Suppressor macrophage (primary cell): ENCODE measurements at regions not wholly inside any gene's neighbourhood (a gene's known extent, or its start where the extent isn't known, plus 50 kb on each side); places are given as distances from the start of the nearest gene placed in this dataset.
"Not testable (repeated sequence)": the region's sequence is repeated elsewhere in the genome, so short reads cannot be mapped to it uniquely, and the experiment has no call there.

Experiments used
- DNase-seq, 4 experiments: peaks; one replicate each; pipeline ENCODE4 v3.0.0-alpha.2; 2020 to 2022

DNA sequence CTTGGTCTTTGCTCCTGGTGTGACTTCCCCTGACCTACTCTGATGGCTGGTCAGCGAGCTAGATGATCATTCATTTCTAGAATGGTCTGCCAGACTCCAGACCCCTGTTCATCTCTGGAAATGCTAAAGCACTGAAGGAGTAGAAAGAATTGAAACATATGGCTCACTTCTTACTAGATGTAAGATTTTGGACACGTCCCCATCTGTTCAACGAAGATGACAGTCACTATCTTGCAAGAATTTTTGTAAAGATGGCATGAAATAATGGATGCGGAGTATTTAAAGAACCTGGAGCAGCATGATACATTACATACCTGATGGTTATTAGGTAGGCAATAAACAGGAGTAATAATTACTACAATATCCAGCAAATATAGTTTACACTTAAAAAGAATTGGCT, 252.7 kb upstream of the SDK2 start:
- no peak for DNase-seq

- DNase-seq, result no peak
Measured at GRCh38 chr17:73899839-73900238, 255.6 kb upstream of the SDK2 start.

GRCh38 chr17:73900516-73900915, 256.3 kb upstream of the SDK2 start:
- no peak for DNase-seq

- no peak for DNase-seq
Measured at GRCh38 chr17:73901249-73901648, 257.0 kb upstream of the SDK2 start.

DNA sequence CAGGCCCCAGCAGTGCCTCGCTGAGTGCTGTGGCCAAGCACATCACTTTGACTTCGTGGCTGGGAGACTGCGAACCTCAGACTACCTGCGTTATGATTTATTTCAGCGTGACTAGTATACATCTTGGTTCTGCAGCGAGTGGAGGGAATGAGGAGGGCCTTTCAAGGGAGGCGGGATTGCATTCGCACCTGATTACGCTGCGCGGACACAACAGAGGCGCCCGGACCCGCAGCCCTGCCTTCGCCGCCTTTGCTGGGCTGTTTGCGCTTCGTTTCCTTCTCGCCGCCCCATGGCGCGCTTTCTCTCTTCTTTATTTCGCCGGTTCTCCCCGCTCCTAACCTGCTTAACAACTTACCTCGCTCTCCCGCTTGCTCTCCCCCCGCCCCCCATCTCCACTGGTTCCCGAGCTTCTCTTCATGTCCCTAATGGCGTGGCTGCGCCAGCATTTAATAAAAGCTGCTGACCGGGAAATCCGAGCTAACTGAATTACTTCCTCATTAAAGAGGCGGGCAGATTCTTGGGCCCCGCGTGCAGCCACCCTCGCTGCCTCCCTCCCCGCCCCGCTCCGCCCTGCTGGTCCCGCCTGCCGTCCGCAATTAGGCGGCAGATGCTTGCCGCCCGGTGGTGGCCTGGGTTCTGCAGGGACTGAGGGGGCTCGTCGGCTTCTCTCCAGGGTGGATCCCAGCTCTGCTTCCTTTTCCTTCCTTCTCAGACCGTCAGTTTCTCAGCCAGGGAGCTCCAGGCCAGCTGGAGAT, 257.6 kb upstream of the SDK2 start:
- peak; percentile 71 to 82 (median 77) for DNase-seq

DNA sequence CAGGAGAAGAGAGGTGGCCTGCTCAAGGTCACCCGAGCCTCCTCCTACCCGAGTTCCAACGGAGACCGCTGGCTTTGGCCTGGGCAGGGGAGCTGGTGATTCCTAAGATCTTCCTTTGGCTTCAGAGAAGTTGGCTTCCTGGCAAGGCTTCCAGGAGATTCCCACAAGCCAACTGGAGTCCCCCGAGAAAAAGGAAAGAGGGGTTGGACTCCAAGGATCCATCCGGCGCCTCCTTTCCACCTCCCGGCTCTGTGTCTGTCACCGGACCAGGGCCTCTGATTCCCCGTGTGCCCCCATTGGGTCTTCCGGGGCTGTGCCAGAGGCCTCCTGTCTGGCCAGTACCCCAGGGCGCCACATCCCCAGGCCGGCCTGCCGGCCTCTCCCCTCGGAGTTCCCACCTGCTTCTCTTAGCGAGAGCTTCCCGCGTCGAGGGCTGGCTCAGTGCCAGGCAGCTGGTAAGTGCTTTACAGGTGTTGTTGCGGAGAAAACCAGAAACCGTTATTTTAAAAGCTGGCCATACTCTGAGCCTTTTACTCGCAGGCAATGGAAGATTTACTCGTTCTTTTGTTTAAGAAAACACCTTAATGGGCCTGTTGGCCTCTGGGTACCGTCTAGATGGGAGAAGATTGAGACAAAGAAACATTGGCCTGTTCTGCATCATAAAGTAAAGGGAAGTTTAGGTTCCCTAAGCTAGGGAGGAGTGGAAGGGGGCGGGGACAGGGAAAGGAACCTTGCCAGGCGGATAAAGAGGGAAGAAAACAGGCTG, 258.4 kb upstream of the SDK2 start:
- DNase-seq, result peak; percentile 55 to 71 (median 62)

GRCh38 chr17:73906896-73907870, 262.9 kb upstream of the SDK2 start:
- no peak for DNase-seq

GRCh38 chr17:73909186-73909585, 264.9 kb upstream of the SDK2 start:
- no peak for DNase-seq

- no peak for DNase-seq
Measured at GRCh38 chr17:73910206-73910605, 266.0 kb upstream of the SDK2 start.

DNA sequence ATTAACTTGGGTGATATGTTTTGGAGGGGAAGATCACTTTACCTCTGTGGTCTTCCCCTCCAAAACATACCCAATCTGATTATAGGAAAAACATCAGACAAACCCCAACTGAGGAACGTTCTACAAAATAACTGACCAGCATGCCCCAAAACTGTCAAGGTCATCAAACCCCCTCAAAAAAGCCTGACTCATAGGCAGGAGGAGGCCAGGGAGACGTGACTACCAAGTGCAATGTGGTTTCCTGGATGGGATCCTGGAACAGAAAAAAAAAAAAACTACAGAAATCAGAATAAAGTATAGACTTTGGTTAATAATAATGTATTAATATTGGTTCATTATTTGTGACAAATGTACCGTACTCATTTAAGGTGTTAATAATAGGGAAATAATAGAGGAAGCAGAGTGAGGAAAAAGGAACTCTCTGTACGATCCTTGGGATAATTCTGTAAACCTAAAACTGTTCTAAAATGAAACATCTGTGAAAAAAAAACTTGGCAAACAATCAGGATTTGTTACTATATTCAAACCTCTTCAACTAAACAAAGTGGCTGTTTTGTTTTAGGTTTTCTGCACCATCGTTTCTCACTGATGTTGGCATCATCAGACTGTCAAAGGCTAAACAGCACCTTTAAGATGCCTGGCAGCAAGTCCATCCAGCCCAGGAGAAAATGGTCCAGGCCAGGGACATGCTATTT, 266.7 kb upstream of the SDK2 start:
- no peak for DNase-seq

GRCh38 chr17:73911726-73912372, 267.6 kb upstream of the SDK2 start:
- DNase-seq, result no peak

GRCh38 chr17:73912373-73912746, 268.1 kb upstream of the SDK2 start:
- no peak for DNase-seq

DNA sequence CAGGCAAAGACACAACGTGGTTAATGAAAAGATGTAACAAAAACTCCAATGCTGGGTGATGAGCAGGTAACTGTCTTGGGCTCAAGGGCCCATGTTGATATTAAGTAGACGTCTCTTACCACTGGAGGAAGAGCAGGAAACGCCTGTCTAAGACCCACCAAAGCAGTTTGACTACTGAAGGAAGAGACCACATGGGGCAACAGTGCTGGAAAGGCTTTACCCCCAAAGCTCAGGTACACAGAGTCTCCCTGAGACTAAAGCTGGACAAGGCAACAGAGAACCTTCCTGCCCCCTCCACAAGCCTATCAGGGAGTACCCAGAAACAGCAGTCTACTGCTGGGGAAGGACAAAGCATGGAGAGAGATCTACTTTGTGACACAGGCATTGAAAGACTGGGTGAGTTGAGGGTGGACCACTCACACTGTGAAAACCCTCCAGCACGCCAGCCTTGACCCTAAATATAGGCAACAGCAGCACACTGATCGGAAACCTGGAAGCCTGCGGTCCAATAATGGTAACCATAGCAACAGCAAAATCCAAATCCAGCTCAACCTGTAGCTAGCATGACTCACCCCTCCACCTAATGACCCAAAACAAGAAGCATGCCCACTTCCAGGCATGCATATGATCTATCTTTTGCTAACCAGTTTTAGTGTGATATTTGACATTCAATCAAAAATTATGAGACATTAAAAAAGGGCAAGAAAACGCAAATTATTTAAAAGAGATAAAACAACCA, 270.5 kb upstream of the SDK2 start:
- DNase-seq, result no peak

- not testable (repeated sequence) for DNase-seq
Measured at GRCh38 chr17:73919033-73919432, 274.8 kb upstream of the SDK2 start.

- DNase-seq, result no peak
Measured at GRCh38 chr17:73921306-73921705, 277.1 kb upstream of the SDK2 start.

GRCh38 chr17:73924114-73924908, 279.2 kb upstream of the RPL38 start:
- no peak for DNase-seq

DNA sequence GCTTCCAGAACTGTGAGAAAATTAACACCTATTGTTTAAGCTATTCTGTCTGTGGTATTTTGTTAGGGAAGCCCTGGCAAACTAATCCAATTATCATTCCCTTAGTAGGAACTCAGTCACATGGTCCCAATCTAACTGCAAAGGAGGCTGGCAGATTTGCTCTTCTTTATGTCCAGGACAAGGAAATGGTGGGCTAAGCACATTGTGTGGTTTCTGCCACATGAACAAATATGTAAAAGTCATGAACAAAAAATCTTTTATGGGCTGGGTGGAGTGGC, 278.6 kb upstream of the RPL38 start:
- DNase-seq, result no peak

DNA sequence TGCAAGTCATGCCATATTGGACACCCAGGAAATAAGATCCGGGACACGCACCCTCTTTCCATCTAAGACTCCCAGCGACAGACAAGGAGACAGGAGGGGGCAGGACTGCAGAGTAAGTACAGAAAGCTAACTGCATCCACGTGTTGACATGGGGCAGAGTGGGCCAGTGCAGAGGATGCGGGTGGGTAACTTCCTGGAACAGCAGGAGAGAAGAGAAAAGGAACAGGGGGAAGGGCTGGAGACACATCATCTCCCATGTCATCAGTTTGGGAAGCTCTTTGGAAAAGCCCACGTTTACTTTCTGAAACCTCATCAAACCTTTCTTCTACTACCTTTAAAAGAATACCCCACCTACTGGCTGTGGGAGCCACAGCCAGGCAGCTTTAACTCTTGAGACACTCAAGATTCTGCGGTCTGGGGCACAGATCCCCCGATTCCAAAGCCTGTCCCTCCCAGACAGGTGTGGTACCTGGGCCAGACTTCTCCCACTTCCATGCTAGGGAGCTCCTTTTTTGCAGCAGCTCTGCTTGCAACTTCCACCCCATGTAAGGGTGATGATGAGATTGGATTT, 273.5 kb upstream of the RPL38 start:
- no peak for DNase-seq

DNA sequence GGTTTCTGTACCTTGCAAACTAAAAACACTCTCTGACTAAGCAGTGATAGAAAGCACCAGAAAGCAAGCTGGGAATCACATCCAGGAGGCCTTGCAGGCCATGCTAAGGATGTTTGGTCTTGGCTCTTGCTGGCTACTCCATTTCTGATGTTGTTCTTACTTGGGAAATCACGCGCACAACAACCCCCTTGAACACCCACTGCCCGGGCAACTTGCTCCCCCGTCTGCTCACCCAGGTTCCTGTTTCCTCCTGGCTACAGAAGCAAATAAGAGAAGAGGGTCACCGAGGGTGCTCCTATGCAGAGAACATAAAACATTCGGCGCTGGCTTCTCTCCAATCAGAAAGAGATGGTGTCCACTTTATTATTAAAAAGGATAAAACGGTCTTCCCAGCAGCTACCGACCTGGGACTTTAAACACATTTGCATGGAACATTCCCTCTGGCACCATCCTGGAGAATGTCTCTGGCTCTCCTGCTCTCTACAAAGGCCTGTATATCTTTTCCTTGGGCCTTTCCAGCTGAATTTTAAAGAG, 271.2 kb upstream of the RPL38 start:
- DNase-seq, result no peak
